Choroid plexus epithelial cell (primary cell): ENCODE measurements at regions not wholly inside any gene's neighbourhood (a gene's known extent, or its start where the extent isn't known, plus 50 kb on each side); places are given as distances from the start of the nearest gene placed in this dataset.

Experiments
- DNase-seq: peaks from one replicate; pipeline ENCODE4 v3.0.0-alpha.2; 2010; ENCODE audit warnings: low read depth
- H3K4me3 ChIP-seq: 2 replicates; pipeline ENCODE4 v1.5.1; 2011; ENCODE audit warnings: low read depth, mild to moderate bottlenecking, control low read depth, low read length, moderate library complexity
- TF ChIP-seq, protein P1 (sequence below): conservative IDR thresholded peaks from 2 replicates; pipeline ENCODE4 v1.5.1; 2011; ENCODE audit warnings: low read depth, mild to moderate bottlenecking, control low read depth, inconsistent platforms, low read length, moderate library complexity

DNA sequence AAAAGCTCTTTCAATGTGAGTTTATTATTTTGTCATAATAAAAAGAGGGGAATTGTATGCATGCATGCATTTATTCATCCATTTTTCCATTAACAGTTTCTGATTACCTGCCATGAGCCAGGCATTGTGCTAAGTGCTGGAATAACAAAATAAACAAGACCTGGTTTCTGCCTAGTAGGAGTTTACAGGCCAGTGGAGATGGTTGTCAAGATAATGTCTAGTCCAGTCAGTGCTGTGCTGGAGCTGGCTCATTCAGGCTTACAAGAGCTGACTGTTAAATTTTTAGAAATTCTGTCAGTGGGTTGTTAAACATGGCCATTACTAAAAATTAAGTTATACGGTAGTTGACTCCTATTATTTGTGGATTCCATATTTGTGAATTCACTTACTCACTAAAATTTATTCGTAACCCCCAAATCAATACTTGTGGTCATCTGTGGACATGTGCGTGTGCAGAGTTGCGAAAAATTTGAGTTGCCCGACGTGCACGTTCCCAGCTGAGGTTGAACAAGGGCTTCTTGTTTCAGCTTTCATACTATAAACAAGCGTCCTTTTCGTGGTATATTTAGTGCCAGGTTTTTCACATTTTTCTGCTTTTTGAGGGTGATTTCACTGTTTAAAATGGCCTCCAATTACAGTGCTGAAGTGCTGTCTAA, 172.3 kb upstream of the RPS6KA3 start:
- no peak overlapping the region for H3K4me3 ChIP-seq
- DNase-seq: no peak
- TF ChIP-seq, protein P1, sequence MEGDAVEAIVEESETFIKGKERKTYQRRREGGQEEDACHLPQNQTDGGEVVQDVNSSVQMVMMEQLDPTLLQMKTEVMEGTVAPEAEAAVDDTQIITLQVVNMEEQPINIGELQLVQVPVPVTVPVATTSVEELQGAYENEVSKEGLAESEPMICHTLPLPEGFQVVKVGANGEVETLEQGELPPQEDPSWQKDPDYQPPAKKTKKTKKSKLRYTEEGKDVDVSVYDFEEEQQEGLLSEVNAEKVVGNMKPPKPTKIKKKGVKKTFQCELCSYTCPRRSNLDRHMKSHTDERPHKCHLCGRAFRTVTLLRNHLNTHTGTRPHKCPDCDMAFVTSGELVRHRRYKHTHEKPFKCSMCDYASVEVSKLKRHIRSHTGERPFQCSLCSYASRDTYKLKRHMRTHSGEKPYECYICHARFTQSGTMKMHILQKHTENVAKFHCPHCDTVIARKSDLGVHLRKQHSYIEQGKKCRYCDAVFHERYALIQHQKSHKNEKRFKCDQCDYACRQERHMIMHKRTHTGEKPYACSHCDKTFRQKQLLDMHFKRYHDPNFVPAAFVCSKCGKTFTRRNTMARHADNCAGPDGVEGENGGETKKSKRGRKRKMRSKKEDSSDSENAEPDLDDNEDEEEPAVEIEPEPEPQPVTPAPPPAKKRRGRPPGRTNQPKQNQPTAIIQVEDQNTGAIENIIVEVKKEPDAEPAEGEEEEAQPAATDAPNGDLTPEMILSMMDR: no peak

DNA sequence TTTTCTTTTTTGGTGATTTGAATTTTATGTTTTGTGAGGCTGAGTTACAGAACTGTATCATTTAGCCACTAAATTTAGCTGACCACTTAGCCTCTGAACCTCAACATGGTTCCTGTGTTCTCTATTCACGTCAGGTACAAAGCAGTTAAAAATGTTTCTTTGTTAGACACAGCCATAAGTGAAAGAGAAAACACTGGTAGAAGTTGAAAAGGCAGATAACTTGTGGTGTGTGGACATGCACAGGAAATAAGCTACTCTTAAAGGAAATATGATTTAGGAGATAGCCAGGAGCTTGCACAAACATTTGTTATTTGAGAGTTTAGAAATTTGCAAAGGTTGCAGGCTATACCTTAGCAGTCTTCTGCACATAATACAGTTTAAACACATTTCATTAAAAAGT, 171.0 kb upstream of the RPS6KA3 start:
- DNase-seq: peak; percentile 14
- TF ChIP-seq, protein P1: no peak
- no peak overlapping the region for H3K4me3 ChIP-seq

DNA sequence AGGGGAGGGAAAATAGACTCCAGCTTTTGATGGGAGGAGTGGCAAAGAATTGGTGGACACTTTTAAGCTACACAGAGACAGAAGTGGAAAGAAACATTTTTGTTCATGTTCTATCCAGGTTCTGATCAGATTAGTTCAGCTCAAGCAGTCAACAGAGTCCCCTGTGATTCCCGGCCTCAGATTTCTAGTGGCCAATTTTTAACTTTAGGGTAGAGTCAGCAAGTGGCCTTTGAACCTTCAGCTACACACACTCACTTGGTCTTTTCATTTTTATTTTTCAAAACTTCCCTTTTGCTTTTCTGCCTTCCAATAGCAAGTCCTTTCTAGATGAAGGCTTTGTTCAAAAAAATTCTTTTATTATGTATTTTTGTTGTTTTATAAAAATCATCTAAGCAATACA, 169.2 kb upstream of the RPS6KA3 start:
- TF ChIP-seq, protein P1: no peak
- no peak for DNase-seq
- no peak overlapping the region for H3K4me3 ChIP-seq

DNA sequence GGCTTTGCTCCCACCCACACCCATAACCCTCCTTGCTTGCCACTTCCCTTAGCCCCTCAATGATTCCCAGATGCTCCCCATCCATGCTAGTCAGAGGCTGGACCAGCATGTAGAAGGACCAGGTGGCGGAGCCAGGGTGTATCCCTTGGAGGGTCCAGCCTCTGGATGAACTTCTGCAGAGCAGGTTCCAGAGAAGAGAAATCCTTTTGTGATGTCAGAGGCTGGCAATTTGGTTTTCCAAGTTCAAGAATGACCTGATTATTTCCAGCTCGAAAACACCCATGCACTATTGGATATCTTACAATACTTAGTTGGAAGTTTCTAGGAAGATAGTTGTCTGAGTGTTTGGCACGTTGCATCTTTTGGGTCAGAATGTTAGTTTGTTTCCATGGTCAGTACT, 168.3 kb upstream of the RPS6KA3 start:
- no peak overlapping the region for H3K4me3 ChIP-seq
- no peak for DNase-seq
- TF ChIP-seq, protein P1: no peak

DNA sequence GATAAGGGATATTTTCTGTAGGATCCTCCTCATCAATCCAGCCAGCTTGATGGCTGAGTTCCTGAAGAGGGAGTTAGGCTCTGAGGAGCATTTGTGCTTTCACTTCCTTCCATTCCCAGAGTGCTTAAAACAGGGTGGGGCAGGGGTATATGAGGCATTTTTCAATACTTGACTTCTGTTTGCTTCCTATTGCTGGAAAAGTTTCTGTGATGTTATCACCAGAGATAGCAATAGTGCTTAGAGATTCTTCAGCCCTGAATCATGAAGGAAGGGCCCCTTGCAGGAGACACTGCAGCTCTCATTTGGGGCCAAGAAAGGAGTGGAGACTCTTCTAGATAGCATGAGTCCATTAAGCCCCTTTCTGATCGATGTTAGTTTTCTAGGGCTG, 166.7 kb upstream of the RPS6KA3 start:
- TF ChIP-seq, protein P1: no peak
- H3K4me3 ChIP-seq: no peak overlapping the region
- peak; percentile 5 for DNase-seq

DNA sequence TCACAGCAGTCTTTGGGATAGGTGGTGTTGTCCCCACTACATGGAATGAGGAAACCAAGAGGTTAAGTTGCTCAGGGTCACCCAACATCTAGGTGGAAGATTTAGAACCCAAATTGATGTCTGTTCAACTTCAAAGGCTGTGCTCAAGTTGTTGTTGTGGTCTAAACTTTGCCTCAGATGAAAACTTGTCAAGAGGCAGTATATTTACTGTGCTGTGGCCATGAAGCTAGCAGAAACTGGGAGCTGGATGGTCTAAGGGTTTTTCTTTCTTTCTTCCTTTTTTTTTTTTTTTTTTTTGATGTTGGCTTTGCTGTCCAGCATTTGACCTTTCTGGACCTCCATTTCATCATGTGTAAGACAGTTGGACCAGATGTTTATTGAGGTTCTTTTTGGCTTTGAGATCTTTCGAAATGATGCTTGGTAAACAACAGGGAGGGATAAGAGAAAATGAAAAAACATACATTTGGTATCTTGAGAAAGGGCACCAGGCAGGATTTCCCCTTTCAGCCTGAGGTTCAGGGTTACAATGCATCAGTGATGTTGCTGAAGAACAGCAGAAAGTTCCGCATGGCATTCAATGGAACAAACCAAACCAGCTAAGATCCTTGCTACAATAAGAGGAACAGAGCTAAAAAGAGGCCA, 166.2 kb upstream of the RPS6KA3 start:
- no peak overlapping the region for H3K4me3 ChIP-seq
- TF ChIP-seq, protein P1: no peak
- peak; percentile 23 for DNase-seq

DNA sequence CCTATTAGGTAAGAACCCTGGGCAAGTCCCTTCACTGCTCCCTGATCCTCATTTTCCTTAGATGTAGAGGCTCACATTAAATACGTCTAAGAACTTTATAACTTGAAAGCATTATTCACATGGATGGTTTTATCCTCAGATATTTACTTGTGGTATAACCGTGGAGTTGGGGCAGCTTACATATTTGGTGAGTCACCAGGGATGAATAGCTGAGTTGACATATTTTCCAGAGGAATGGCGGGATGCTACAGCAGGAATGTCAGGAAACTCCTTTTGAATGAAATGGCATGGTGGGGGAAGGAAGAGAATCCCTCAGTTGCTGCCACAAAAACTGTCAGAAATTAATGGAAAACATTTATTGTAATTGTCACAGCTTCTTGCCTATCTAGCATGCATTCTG, 165.3 kb upstream of the RPS6KA3 start:
- peak; percentile 35 for DNase-seq
- no peak overlapping the region for H3K4me3 ChIP-seq
- TF ChIP-seq, protein P1: no peak
